ENCODE measurements at regions not wholly inside any gene's neighbourhood (a gene's known extent, or its start where the extent isn't known, plus 50 kb on each side); places are given as distances from the start of the nearest gene placed in this dataset.

DNA sequence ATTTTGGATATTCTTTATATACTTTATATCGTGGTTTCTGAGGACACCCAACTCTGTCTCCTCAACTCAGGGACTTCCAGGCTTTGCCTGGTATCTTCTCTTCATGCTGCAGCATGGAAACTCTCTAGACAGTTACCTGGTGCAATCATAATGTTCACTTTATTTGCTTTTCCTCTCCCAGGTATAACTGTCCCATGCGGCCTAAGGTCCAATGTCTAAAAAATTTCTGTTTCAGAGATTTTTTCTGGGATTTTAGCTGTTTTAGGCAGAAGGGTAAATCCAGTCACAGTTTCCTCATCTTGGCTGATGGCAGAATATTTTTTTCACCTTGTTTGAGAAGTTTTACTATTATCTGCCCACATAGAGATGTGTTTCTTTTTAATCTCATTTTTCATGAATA lies 139.9 kb upstream of the KCNMB2 start:
- TF ChIP-seq, protein P1, sequence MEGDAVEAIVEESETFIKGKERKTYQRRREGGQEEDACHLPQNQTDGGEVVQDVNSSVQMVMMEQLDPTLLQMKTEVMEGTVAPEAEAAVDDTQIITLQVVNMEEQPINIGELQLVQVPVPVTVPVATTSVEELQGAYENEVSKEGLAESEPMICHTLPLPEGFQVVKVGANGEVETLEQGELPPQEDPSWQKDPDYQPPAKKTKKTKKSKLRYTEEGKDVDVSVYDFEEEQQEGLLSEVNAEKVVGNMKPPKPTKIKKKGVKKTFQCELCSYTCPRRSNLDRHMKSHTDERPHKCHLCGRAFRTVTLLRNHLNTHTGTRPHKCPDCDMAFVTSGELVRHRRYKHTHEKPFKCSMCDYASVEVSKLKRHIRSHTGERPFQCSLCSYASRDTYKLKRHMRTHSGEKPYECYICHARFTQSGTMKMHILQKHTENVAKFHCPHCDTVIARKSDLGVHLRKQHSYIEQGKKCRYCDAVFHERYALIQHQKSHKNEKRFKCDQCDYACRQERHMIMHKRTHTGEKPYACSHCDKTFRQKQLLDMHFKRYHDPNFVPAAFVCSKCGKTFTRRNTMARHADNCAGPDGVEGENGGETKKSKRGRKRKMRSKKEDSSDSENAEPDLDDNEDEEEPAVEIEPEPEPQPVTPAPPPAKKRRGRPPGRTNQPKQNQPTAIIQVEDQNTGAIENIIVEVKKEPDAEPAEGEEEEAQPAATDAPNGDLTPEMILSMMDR (IDR thresholded peaks at IDR 0.05), result no peak
- TF ChIP-seq EP300 (IDR thresholded peaks at IDR 0.05) (no peak), POLR2AphosphoS5 (IDR thresholded peaks at IDR 0.05) (no peak)
